ENCODE measurements at regions not wholly inside any gene's neighbourhood (a gene's known extent, or its start where the extent isn't known, plus 50 kb on each side); places are given as distances from the start of the nearest gene placed in this dataset.

DNA sequence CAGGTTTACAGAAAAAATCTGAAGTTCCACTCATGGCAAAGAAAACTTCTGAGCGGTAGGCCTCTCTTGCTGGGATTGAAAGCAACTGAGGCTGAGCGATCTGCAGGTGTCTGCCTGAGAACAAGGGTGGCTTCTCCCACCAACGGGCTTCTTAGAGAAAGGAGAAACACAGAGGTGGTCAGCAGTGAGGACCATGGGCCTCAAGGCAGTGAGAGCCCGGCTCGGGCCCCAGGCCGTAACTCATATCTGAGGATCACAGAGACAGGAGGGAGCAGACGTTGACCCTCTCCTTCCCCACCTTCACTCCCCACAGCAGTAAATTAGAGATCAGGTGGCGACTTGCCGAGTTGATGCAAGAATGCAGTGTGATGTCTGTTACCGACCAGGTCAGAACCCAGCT lies 50.9 kb upstream of the RTL6 start:
- TF ChIP-seq POLR2A (IDR thresholded peaks at IDR 0.05) (no peak), CTCF (IDR thresholded peaks at IDR 0.05) (no peak), POLR2AphosphoS5 (IDR thresholded peaks at IDR 0.05; ENCODE audit: insufficient read depth in 1 of 2, low read depth in 1 of 2) (no peak)
